HEK293 (cell line): ENCODE measurements at regions not wholly inside any gene's neighbourhood (a gene's known extent, or its start where the extent isn't known, plus 50 kb on each side); places are given as distances from the start of the nearest gene placed in this dataset.
"Not testable (repeated sequence)": the region's sequence is repeated elsewhere in the genome, so short reads cannot be mapped to it uniquely, and the experiment has no call there.

Source experiments
- BCL11B ChIP-seq: fragments of 450-650 bp; formaldehyde crosslinking; IDR thresholded peaks from 2 replicates; pipeline ENCODE4 v1.5.1; 2016; ENCODE audit warnings: low read depth, missing biosample characterization, missing genetic modification characterization
- CTCF ChIP-seq: fragments of 450-650 bp; formaldehyde crosslinking; IDR thresholded peaks from 2 replicates; pipeline ENCODE4 v1.5.1; 2016; ENCODE audit warnings: missing biosample characterization, missing genetic modification characterization
- KLF1 ChIP-seq: fragments of 450-650 bp; formaldehyde crosslinking; IDR thresholded peaks from 2 replicates; pipeline ENCODE4 v1.5.1; 2016; ENCODE audit warnings: missing biosample characterization, missing genetic modification characterization
- ZNF24 ChIP-seq: fragments of 450-650 bp; formaldehyde crosslinking; IDR thresholded peaks from 2 replicates; pipeline ENCODE4 v1.5.1; 2016; ENCODE audit warnings: missing biosample characterization, missing genetic modification characterization
- TF ChIP-seq, protein P1 (sequence below): fragments of 450-650 bp; formaldehyde crosslinking; IDR thresholded peaks from 2 replicates; pipeline ENCODE4 v1.5.1; 2016; ENCODE audit warnings: missing biosample characterization, missing genetic modification characterization

DNA sequence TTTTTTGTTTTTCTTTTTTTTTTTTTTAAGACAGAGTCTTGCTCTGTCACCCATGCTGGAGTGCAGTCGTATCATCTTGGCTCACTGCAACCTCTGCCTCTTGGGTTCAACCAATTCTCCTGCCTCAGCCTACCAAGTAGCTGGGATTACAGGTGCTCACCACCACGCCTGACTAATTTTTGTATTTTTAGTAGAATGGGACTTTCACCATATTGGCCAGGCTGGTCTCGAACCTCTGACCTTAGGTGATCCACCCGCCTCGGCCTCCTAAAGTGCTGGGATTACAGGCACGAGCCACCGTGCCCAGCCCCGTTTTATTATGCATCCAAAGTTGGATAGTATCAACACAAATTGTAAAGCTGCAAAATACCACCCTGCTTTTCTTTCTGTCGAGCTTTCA, 154.9 kb downstream of the CRPPA start:
- TF ChIP-seq, protein P1, sequence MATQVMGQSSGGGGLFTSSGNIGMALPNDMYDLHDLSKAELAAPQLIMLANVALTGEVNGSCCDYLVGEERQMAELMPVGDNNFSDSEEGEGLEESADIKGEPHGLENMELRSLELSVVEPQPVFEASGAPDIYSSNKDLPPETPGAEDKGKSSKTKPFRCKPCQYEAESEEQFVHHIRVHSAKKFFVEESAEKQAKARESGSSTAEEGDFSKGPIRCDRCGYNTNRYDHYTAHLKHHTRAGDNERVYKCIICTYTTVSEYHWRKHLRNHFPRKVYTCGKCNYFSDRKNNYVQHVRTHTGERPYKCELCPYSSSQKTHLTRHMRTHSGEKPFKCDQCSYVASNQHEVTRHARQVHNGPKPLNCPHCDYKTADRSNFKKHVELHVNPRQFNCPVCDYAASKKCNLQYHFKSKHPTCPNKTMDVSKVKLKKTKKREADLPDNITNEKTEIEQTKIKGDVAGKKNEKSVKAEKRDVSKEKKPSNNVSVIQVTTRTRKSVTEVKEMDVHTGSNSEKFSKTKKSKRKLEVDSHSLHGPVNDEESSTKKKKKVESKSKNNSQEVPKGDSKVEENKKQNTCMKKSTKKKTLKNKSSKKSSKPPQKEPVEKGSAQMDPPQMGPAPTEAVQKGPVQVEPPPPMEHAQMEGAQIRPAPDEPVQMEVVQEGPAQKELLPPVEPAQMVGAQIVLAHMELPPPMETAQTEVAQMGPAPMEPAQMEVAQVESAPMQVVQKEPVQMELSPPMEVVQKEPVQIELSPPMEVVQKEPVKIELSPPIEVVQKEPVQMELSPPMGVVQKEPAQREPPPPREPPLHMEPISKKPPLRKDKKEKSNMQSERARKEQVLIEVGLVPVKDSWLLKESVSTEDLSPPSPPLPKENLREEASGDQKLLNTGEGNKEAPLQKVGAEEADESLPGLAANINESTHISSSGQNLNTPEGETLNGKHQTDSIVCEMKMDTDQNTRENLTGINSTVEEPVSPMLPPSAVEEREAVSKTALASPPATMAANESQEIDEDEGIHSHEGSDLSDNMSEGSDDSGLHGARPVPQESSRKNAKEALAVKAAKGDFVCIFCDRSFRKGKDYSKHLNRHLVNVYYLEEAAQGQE (tag by site-specific recombination): not testable (repeated sequence)
- TF ChIP-seq BCL11B (tag by site-specific recombination); ZNF24 (tag by site-specific recombination); CTCF; KLF1 (tag by site-specific recombination): not testable (repeated sequence)
